HG02588 (cell line): ENCODE measurements at regions not wholly inside any gene's neighbourhood (a gene's known extent, or its start where the extent isn't known, plus 50 kb on each side); places are given as distances from the start of the nearest gene placed in this dataset.
"Not testable (repeated sequence)": the region's sequence is repeated elsewhere in the genome, so short reads cannot be mapped to it uniquely, and the experiment has no call there.

Experiments
- ATAC-seq: cut with Tn5 transposase; IDR thresholded peaks from one replicate; pipeline ENCODE4 v1.9.1; 2021; ENCODE audit warnings: mild to moderate bottlenecking, moderate library complexity; ENCODE audit not compliant: unreplicated experiment

DNA sequence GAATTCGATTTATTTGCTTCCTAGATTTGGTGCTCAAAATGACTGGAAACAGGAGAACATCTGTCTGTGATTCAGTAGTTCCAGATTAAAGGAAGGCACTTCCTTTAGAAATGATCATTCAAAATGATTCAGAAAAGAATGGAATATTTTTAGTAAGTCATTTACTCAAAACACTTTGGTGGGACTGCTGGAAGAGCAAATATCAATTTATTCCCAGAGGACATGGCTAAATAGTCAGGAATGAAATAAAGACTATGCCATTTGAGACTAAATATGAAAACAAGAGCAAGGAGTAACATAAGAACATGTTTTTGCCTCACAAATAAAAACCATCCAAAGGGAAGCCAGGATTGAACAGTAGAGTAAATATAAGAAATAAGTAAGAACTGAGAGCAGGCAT lies 138.6 kb upstream of the RASA1 start:
- ATAC-seq, result no peak

DNA sequence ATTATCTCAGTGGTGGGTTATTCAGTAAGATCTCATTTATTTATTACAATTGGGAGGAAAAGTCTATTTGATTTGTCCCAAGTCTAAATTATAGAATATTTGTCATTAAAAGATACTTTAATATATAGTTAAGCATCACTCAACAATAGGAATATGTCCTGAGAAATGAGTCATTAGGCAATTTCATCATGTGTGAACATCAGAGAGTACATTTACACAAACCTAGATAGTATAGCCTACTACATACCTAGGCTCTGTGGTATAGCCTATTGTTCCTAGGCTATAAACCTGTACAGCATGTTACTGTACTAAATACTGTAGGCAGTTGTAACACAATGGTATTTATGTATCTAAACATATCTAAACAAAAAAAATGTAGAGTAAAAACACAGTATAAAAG lies 135.0 kb upstream of the RASA1 start:
- ATAC-seq, result no peak

DNA sequence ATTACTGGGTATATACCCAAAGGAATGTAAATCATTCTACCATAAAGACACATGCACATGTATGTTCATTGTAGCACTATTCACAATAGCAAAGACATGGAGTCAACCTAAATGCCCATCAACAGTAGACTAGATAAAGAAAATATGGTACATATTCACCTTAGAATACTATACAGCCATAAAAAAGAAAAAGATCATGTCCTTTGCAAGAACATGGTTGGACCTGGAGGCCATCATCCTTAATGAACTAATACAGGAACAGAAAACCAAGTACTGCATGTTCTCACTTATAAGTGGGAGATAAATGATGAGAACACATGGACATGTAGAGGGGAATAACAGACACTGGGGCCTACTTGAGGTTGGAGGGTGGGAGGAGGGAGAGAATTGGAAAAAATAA lies 133.2 kb upstream of the RASA1 start:
- ATAC-seq, result not testable (repeated sequence)

DNA sequence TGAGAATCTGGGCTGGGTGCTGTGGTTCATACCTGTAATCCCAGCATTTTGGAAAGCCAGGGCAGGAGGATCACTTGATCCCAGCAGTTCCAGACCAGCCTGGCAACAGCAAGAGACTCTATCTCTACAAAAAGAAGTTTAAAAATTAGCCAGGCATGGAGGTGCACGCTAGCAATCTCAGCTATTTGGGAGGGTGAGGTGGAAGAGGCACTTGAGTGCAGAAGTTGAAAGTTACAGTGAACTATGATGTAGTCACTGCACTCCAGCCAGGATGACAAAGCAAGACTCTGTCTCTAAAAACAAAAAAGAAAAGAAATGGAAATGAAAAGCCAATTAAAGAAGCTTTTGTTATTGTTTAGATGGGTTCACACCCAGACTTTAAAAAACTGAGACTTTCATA lies 131.6 kb upstream of the RASA1 start:
- ATAC-seq, result no peak

DNA sequence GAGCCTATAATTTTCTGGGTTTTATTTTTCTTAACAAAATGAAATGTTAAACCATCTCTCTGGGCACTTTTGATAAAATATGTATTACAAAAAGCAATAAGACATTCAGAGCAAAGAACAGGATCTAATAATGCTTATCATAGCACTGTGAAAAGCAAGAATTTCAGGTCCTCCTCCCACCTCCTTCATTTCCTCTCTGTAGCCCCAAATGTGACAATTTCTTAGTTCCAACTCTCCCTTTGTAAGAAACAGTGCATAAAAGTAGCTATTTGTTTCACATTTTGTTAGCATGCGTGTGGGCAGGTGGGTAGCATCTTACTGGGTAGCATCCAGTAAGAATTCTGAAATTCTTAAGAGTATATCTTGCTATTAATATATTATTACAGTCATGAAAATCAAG lies 130.9 kb upstream of the RASA1 start:
- no peak for ATAC-seq

DNA sequence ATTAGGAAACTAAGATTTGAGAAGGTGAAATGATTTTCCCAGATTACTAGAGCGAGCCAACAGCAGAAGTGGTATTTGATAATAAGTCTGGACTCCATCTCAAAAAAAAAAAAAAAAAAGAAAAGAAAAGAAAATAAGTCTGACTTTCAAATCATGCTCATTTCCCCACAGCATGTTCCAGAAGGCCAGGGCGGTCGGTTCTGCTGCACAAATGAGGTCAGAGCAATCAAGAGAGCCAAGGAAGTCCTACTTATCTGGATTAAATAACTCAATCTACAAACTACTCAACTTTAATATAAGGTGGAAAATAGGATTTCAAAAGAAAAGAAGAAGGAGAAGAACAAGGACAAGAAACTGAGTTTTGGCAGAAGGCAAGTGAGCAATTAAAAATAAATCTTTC lies 130.4 kb upstream of the RASA1 start:
- no peak for ATAC-seq

DNA sequence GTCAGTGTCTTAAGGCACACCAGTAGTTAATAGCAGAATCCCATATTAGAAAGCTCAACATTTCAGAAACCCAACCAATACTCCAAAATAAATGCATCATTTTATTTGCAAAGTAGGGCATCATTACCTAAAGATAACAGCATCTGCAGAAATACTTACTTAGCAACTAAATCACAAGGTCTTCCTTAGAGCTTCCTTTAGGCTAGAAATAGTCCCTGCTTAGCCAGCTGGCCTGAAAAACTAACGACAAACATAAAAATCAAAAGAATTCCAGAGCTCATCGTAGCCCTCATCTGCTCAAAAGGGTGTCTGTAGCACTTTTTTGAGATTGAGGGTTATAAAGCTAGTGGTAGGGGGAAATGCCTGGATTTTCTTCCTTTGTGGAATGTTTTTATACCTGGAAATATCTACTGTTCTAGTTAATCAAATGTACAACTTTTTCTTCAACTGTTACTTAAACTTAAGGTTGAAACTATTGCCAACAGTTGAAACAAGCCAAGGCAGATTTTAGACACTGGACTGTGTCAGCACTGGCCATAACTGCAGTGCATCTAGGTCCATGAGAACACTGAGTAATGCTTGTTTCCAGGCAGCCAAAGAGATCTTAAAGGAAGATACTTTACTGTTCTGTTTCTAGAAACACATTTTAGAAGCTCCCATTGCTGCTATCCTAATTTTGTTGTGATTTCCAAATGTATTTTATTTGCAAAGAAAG lies 129.4 kb upstream of the RASA1 start:
- no peak for ATAC-seq

DNA sequence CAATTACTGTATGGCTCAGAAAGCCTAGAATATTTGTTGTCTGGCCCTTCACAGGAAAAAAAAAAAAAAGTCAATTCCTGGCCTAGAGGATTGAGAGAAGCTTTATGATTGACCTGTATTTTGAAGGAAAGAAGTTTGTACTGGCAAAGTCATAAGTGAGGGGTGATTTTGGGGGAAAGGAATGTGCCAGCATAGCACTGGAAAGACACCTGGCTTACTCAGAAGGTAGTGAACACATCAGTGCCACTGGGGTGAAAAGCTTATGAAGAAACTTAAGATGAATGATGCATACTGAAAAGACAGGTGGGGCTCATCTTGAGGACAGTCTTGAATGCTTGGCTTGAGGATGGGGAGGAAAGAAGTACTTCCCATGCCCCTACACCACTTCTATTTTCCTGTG lies 127.9 kb upstream of the RASA1 start:
- ATAC-seq, result no peak

DNA sequence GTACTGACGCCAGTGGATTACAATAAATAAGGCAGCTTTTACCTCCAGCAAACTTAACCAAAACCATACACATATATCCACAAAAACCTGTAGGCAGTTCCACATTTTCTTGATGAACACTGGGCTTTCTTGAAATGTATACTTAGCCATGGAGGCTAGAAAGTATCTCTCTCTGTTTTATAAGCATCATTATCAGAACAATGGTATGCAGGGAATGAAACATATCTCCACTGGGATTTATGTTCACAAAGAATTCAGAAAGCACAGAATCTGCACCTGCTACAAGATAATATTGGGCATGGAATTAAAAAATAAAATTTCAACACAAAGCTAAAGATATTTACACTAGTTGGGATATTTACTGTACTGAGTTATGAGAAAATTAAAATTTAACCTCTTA lies 126.1 kb upstream of the RASA1 start:
- ATAC-seq, result no peak

DNA sequence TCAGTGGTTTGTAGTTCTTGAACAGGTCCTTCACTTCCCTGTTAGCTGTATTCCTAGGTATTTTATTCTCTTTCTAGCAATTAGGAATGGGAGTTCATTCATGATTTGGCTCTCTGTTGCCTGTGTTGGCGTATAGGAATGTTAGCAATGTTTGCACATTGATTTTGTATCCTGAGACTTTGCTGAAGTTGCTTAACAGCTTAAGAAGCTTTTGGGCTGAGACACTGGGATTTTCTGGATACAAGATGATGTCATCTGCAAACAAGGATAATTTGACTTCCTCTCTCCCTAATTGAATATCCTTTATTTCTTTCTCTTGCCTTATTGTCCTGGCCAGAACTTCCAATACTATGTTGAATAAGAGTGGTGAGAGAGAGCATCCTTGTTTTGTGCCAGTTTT lies 121.8 kb upstream of the RASA1 start:
- ATAC-seq, result not testable (repeated sequence)

DNA sequence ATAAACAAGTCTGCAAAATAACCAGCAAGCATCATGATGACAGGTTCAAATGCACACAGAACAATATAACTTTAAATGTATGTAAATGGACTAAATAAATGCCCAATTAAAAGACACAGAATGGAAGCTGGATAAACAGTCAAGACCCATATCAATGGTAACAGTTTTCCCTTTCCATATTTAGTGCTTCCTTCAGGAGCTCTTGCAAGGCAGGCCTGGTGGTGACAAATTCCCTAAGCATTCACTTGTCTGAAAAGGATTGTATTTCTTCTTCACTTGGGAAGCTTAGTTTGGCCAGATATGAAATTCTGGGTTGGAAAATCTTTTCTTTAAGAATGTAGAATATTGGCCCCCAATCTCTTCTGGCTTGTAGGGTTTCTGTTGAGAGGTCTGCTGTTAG lies 120.2 kb upstream of the RASA1 start:
- ATAC-seq, result no peak

DNA sequence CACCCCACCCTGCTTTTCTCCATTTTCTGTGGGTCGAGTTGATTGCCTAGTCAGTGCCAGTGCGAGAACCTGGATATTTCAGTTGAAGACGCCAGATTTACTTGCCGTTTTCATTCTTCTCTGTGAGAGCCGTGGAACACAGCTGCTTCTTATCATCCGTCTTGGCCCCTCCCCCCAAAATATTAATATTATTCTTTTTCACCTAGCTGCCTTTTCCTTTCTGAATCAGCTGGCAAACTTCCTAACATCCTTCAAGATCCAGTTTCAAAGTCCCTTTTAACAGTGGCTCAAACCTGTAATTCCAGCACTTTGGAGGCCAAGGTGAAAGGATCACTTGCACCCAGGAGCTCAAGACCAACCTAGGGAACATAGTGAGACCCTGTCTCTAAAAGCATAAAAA lies 117.1 kb upstream of the RASA1 start:
- no peak for ATAC-seq

DNA sequence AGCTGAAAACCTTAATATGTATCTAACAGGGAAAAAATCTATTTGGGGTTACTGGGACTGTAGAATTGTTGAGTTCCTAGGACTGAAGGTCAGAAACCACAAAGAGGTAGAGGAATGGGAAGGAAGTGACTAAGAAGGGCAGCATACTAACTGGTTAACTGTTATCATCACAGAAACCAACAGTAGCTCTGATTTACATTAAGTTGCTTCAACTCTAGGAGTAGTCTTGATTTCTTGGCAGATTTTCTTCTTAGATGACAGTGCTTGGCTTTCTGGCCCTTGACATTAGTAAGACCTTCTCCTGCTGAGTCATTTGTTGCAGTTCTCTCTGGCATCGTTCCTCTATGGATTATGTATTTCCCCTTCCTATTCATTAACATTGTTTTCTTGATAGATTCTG lies 116.1 kb upstream of the RASA1 start:
- ATAC-seq, result no peak

DNA sequence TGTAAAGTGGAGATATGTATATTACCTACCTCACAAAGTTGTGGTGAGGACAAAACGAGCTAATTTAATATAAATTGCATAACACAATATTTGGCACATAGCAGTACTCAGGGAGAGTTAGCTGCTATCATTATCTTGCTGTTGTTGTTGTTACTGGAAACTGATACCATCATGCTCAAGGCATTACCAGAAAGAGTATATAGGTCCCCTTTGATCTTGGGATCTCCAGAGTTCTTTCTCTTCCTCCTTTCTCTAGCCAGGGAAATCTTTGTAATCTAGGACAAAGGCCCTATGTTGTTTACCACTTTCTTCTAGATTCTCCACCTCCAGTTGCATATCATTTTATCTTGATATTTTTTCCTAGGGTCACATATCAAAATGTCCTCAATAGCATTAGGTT lies 114.8 kb upstream of the RASA1 start:
- no peak for ATAC-seq

DNA sequence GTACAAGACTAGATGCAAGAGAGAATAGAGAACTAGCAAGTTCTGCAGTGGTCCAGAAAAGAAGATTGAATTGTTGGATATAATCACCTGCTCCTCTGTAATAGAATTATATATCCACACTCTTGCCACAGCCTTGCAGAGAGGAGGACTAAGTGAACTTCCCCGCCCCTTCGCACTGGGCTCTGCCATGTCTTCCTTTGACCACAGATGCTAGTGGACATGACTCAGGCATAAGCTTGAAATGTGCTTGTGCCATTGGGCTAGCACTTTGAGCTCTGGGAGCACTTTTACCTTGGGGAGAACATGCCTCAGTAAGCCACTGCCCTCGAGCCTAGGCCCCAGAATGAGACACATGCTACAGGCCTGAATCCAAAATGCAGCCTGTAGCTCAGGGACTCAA lies 113.5 kb upstream of the RASA1 start:
- ATAC-seq, result no peak

DNA sequence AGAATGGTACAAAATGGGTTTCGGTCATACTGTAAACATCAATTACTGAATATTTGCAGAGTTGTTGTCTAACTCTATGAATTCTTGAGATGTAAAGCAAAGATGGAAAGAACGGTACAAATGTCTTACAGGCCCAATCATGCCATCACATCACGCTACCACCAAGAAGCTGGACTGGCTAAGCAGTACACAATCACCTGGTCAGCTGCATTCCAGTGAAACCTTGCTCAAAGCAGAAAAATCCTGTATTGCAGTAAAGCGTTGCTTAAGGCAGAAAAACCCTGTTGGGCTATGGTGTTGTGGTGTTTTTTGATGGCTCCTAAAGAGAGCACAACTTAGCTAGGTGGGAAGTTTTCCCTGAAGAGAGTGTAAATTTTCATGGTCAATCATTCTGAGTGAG lies 112.6 kb upstream of the RASA1 start:
- ATAC-seq, result no peak

DNA sequence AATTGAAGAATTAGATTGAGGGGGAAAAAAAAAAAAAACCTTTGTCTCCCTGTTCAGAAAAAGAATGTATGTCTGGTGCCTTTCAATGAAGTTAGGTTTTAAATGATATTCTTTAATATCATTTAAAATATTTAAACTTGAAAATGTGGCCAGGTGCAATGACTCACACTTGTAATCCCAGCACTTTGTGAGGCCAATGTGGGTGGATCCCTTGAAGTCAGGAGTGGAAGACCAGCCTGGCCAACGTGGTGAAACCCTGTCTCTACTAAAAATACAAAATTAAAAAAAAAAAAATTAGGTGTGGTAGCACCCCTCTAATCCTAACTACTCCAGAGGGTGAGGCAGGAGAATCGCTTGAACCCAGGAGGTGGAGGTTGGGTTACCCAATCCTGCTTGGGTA lies 111.1 kb upstream of the RASA1 start:
- no peak for ATAC-seq

DNA sequence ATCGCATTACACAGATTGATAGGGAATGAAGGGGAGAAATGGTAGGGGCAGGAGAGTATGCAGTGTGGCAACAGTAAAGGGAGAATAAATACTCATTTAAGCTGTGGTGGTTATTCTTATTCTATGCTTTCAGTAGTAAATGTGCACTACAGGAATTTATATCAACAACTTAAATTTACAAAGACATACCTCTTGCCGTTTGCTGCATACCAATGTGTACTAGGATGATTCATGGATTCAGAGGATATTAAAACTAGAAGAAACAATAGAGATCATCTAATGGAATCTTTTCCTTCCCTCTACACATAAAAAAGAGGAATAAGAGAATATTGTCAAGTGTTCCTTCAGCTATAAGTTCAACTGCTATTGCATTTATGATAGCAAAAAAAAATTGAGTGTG lies 103.3 kb upstream of the RASA1 start:
- no peak for ATAC-seq

DNA sequence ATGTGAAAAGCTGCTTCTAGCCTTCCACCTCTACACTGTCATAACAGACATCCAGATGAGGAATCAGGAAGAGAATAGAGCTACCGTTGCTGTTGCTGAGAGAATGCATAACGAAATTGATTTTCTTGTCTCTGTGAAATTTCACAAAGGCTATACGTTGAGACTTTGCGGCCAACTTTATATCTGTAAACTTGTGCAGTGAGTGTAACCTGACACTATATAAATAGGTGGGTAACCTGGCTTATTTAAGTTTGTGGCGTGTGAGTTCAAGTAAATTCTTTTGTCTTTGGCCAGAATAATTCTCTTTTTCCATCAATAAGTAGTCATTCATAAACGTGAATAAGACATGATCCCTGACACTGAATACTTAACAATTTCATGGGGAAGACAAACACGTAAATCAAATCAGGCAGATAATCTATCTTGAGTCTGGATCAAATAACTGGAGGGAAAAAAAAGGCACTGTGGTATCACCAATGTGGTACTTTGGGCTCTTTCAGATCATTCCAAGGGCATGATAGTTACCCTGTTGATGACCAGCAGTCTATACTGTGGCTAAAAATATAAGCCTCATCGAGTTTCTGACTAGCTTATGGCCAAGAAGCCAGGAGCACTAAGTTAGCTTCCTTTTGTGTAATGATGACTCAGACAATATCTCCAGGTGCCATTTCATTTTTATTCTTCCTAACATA lies 98.2 kb upstream of the RASA1 start:
- ATAC-seq, result no peak

DNA sequence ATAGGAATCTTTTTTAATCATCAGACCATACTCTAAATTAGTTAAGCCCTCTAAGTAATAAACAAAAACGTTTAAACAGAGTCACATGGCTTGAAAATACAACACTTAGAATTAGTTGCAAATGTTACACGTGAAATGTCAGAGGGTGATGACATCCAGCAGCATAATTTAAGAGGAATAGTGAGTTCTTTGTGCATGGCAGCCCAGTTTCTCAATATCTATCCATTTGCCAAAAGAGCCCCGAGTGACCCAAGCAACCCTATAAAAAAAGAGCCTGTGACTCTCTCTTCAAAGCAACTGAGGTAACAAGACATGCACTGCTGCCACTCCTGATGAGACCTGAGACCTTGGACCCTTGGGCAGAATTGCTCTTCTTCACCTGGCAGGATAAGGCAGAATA lies 96.9 kb upstream of the RASA1 start:
- no peak for ATAC-seq

DNA sequence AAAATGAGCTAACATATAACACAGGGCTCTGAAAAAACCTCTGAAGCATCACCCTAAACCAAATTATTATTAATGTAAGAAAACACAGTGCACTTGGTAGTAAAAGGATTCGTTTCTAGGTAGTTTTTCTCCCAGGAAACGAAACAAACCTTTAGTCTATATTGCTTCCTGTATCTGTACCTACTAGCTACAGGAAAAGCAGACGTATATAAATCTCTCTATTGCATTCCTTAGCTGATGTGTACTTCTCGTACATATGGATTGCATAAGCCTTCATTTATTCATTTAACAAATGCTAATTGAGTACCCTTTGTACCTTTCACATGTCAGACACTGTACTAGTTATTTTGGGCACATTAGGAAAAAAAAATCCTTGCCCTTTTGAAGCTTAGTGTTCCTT lies 85.0 kb upstream of the RASA1 start:
- no peak for ATAC-seq

DNA sequence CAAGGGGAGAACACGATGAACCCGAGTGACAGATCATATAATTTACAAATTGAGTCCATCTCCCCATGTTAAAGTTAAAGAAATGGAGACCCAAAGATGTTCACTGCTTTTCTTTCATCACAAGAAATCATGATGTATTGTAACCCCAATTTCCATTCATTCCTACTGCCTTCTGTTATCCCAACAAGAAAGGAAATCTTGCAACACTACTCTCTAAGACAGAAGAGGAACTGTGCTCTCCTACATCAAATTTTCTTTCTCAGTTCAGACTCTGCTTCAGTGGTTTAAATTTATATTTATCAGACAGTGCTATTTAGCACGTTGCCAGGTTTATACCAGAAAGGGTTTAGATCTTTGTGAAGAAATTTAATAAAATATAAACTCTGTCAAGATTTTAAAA lies 83.8 kb upstream of the RASA1 start:
- no peak for ATAC-seq

DNA sequence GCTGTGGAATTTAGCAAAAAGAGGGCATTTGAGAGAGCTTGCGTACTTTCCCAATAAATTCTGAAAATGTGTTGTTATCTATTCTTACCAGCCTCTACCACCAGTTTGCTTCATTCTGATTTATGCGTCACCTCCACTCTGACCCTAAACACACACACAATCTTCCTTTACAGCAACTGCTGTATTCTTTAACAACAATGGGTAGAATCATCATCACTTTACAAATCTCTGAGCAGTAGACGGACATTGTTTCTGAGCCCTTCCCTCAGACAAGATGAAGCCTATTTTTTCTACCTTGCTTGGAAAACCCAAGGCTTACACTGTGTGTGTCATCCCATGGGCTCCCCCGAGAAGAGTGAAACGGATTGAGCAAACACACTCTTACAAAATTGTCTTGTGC lies 83.1 kb upstream of the RASA1 start:
- ATAC-seq, result no peak
